ENCODE measurements at regions not wholly inside any gene's neighbourhood (a gene's known extent, or its start where the extent isn't known, plus 50 kb on each side); places are given as distances from the start of the nearest gene placed in this dataset.

GRCh38 chr1:221162939-221163338, 283.7 kb downstream of the HLX start:
- TF ChIP-seq EZH2 (IDR thresholded peaks at IDR 0.05; ENCODE audit: insufficient read depth, poor library complexity, severe bottlenecking) (no peak), EZH2phosphoT487 (IDR thresholded peaks at IDR 0.05; ENCODE audit: insufficient read depth, low read depth) (no peak)
